ENCODE measurements at regions not wholly inside any gene's neighbourhood (a gene's known extent, or its start where the extent isn't known, plus 50 kb on each side); places are given as distances from the start of the nearest gene placed in this dataset.
A peak's percentile ranks its signal among the peaks of the same experiment; 100 is the strongest.

GRCh38 chr13:24063281-24063877 lies 97.1 kb upstream of the SPATA13 start:
- Histone ChIP-seq H3K27ac (no peak overlapping the region), H3K27me3 (no peaks in the 10 kb centered on the region), H3K9me3 (no peaks in the 10 kb centered on the region), H3K4me3 (no peak overlapping the region), H3K4me1 (no peaks in the 10 kb centered on the region), H3K36me3 (replicated peaks in 1 of 2; ENCODE audit: insufficient read depth in 1 of 2, low read depth in 2 of 2) (no peaks in the 10 kb centered on the region)
- 70 to 76% methylated on average over 8 of the region's 8 CpGs for WGBS, 2 donors
- DNase-seq = no peak
- no peak for TF ChIP-seq CTCF (IDR thresholded peaks at IDR 0.05)
- TF ChIP-seq POLR2A (IDR thresholded peaks at IDR 0.05) = no peak
- ATAC-seq = peak; percentile 31
- intact Hi-C loops (cut with DNase I) = no loop called here

DNA sequence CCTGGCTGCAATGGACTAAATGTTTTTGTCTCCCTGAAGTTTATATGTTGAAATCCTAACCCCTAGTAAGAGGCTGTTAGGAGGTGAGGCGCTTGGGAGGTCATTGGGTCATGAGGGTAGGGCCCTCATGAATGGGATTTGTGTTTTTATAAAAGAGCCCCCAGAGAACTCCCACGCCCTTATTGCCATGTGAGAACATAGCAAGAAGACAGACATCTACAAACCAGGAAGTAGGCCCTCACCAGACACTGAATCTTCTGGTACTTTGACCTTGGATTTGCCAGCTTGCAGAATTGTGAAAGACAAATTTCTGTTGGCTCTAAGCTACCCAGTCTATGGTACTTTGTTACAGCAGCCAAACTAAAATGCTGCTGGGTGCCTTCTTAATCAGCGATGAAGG lies 96.1 kb upstream of the SPATA13 start:
- Histone ChIP-seq H3K27me3 (no peaks in the 10 kb centered on the region), H3K4me1 (no peaks in the 10 kb centered on the region), H3K9me3 (no peaks in the 10 kb centered on the region), H3K4me3 (no peak overlapping the region), H3K36me3 (replicated peaks in 1 of 2; ENCODE audit: insufficient read depth in 1 of 2, low read depth in 2 of 2) (no peaks in the 10 kb centered on the region), H3K27ac (no peak overlapping the region)
- 84 to 85% methylated on average over 3 of the region's 3 CpGs for WGBS, 2 donors
- TF ChIP-seq POLR2A (IDR thresholded peaks at IDR 0.05) = no peak
- no peak for TF ChIP-seq CTCF (IDR thresholded peaks at IDR 0.05)
- no peak for DNase-seq
- no peak for ATAC-seq
- intact Hi-C loops (cut with DNase I) = no loop called here

DNA sequence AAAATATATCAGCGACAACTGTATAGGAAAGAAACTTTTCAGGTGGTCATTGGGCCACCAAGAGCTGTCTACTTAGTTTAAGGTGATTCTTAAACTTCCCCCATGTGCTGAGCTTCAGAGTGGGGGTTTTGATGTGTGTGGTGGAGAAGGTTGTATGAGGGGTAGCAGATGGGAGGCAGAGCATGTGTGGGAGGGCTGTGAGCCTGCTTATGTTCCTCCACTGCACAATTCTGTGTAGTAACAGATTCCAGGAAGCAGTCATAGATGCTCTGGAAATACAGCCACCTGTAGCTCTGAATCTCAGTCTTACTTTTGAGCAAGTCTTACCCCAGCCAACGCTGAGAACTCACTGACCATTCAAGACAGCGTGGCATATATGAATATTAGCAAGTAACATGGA lies 95.3 kb upstream of the SPATA13 start:
- Histone ChIP-seq H3K36me3 (replicated peaks in 1 of 2; ENCODE audit: insufficient read depth in 1 of 2, low read depth in 2 of 2) (no peaks in the 10 kb centered on the region), H3K4me3 (no peak overlapping the region), H3K27ac (no peak overlapping the region), H3K4me1 (no peaks in the 10 kb centered on the region), H3K27me3 (no peaks in the 10 kb centered on the region), H3K9me3 (no peaks in the 10 kb centered on the region)
- intact Hi-C loops (cut with DNase I) = no loop called here
- no peak for DNase-seq
- no peak for TF ChIP-seq POLR2A (IDR thresholded peaks at IDR 0.05)
- no peak for TF ChIP-seq CTCF (IDR thresholded peaks at IDR 0.05)
- WGBS, 2 donors = 60 to 63% methylated on average over 3 of the region's 3 CpGs
- no peak for ATAC-seq

DNA sequence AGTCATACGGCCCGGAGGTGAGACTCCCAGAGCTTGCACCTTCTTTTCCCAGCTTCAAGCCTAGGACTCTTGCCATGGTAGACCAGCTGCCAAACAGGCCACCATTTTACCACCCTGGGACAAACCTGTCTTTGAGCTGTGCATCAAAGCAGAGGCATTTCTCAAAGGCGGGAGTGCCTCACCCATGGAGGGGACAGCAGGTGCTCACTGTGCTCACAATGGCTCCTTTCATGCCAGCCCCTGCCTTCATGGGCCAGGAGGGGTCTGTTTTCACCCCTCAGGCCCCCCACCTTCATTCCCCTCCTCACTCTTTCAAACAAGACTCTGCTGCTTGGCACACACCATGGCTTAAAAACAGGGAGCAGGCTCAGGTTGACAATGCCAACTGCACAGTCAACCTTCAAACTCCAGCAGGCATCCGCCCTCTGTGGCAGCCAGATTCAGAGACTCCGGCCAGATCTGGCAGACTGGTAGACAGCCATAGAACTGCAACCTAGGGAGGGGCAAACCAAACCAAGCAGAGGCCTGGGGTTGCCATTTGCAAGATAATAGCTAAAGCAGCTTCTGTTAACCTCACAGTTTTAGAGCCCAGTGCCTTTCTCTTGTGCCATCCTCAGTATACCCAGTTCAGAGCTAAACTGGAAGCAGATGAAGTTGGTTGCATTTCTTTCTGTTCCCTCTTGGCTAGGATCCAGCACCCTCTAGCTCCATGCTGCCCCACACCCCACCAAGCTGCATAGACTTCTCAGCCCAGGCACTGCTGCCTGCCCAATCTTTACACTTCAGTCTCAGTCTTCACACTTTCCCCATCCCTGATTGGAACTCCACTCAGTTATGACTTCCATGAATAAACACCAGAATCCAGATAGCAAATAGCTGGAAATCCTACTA lies 93.9 kb upstream of the SPATA13 start:
- ATAC-seq (no peak), DNase-seq (no peak)
- Histone ChIP-seq H3K4me1 (no peaks in the 10 kb centered on the region), H3K27ac (no peak overlapping the region), H3K27me3 (no peaks in the 10 kb centered on the region), H3K4me3 (no peak overlapping the region), H3K9me3 (no peaks in the 10 kb centered on the region), H3K36me3 (replicated peaks in 1 of 2; ENCODE audit: insufficient read depth in 1 of 2, low read depth in 2 of 2) (no peaks in the 10 kb centered on the region)
- 87 to 96% methylated on average over 3 to 5 of the region's 5 CpGs for WGBS, 2 donors
- TF ChIP-seq POLR2A (IDR thresholded peaks at IDR 0.05) (no peak), CTCF (IDR thresholded peaks at IDR 0.05) (no peak)
- intact Hi-C loops (cut with DNase I) = no loop called here
